ENCODE measurements at regions not wholly inside any gene's neighbourhood (a gene's known extent, or its start where the extent isn't known, plus 50 kb on each side); places are given as distances from the start of the nearest gene placed in this dataset.

GRCh38 chr10:28939281-28940157, 262.2 kb downstream of the BAMBI start:
- no peak for TF ChIP-seq CTCF (IDR thresholded peaks at IDR 0.05; ENCODE audit: extremely low read depth, missing control alignments)
- no peak for DNase-seq (ENCODE audit: low spot score)

GRCh38 chr10:28940158-28940888, 263.0 kb downstream of the BAMBI start:
- TF ChIP-seq CTCF (IDR thresholded peaks at IDR 0.05; ENCODE audit: extremely low read depth, missing control alignments) = no peak
- no peak for DNase-seq (ENCODE audit: low spot score)

- no peak for TF ChIP-seq CTCF (IDR thresholded peaks at IDR 0.05; ENCODE audit: extremely low read depth, missing control alignments)
- no peak for DNase-seq (ENCODE audit: low spot score)
These were observed 264.7 kb downstream of the BAMBI start for GRCh38 chr10:28942012-28942411.

GRCh38 chr10:28945959-28946358, 268.6 kb downstream of the BAMBI start:
- DNase-seq (ENCODE audit: low spot score) = no peak
- no peak for TF ChIP-seq CTCF (IDR thresholded peaks at IDR 0.05; ENCODE audit: extremely low read depth, missing control alignments)

- TF ChIP-seq CTCF (IDR thresholded peaks at IDR 0.05; ENCODE audit: extremely low read depth, missing control alignments) = no peak
- DNase-seq (ENCODE audit: low spot score) = no peak
These were observed 269.2 kb downstream of the BAMBI start for GRCh38 chr10:28946479-28946878.

- no peak for TF ChIP-seq CTCF (IDR thresholded peaks at IDR 0.05; ENCODE audit: extremely low read depth, missing control alignments)
- DNase-seq (ENCODE audit: low spot score) = no peak
These were observed 269.9 kb downstream of the BAMBI start for GRCh38 chr10:28947171-28947570.

GRCh38 chr10:28948046-28948445, 270.7 kb downstream of the BAMBI start:
- no peak for DNase-seq (ENCODE audit: low spot score)
- TF ChIP-seq CTCF (IDR thresholded peaks at IDR 0.05; ENCODE audit: extremely low read depth, missing control alignments) = no peak
